ENCODE measurements at regions not wholly inside any gene's neighbourhood (a gene's known extent, or its start where the extent isn't known, plus 50 kb on each side); places are given as distances from the start of the nearest gene placed in this dataset.

- 2% methylated on average over 2 of the region's 2 CpGs for WGBS (ENCODE audit: insufficient coverage, low coverage, missing lambda C conversion rate)
Observed at GRCh38 chr7:125430013-125430412, 500.4 kb upstream of the POT1 start.

More at GRCh38 chr7:125430013-125430412, 500.4 kb upstream of the POT1 start:
- Histone ChIP-seq H3K27ac (ENCODE audit: extremely low read depth, low read depth, low read length) (no peak overlapping the region), H3K9ac (ENCODE audit: insufficient read depth in 1 of 2, low read depth in 2 of 2, low read length in 2 of 2) (no peak overlapping the region), H3K79me2 (ENCODE audit: control insufficient read depth, insufficient read depth, low read length) (no peaks in the 10 kb centered on the region), H3K4me1 (replicated peaks in 1 of 2; ENCODE audit: control insufficient read depth in 2 of 2, insufficient read depth in 2 of 2, low read length in 2 of 2) (no peaks in the 10 kb centered on the region), H3K4me2 (ENCODE audit: insufficient read depth, low read length) (no peak overlapping the region), H2AFZ (ENCODE audit: low read depth, low read length) (no peak overlapping the region), H4K20me1 (replicated peaks; ENCODE audit: control insufficient read depth, insufficient read depth, low read length) (no peaks in the 10 kb centered on the region), H3K9me3 (replicated peaks; ENCODE audit: control insufficient read depth, insufficient read depth, low read depth, low read length) (no peaks in the 10 kb centered on the region), H3K9me1 (ENCODE audit: control insufficient read depth, insufficient read depth, low read length) (no peaks in the 10 kb centered on the region), H3K27me3 (ENCODE audit: control insufficient read depth in 2 of 2, insufficient read depth in 2 of 2, low read length in 2 of 2) (no peaks in the 10 kb centered on the region), H3K4me3 (no peak overlapping the region), H3K36me3 (ENCODE audit: control insufficient read depth, insufficient read depth, low read length) (no peaks in the 10 kb centered on the region)
- no TSS peak for BruUV-seq (replicated peaks)
- CTCF ChIA-PET (ENCODE audit: low intra/inter-chr PET ratio), result no interaction called here
- in situ Hi-C loops (cut with MboI) (no loop called here), intact Hi-C loops (cut with micrococcal nuclease) (no loop called here)
- TF ChIP-seq CREM (IDR thresholded peaks at IDR 0.05; ENCODE audit: low read depth) (no peak), SREBF1 (IDR thresholded peaks at IDR 0.05; ENCODE audit: borderline replicate concordance, low read depth, low read length) (no peak), ZBTB8A (IDR thresholded peaks at IDR 0.05; ENCODE audit: partially characterized antibody) (no peak), KAT7 (CRISPR knock-in tag; IDR thresholded peaks at IDR 0.05; ENCODE audit: borderline replicate concordance) (no peak), CCAR2 (IDR thresholded peaks at IDR 0.05; ENCODE audit: low read depth, low read length) (no peak), TFAM (CRISPR knock-in tag; conservative IDR thresholded peaks at IDR 0.05) (no peak), POU5F1 (IDR thresholded peaks at IDR 0.05; ENCODE audit: borderline replicate concordance, low read depth, low read length, partially characterized antibody) (no peak), HMG20B (CRISPR knock-in tag; IDR thresholded peaks at IDR 0.05) (no peak), ARID3B (CRISPR knock-in tag; IDR thresholded peaks at IDR 0.05; ENCODE audit: borderline replicate concordance) (no peak), ELF1 (tag; IDR thresholded peaks at IDR 0.05) (no peak), GABPB1 (CRISPR knock-in tag; IDR thresholded peaks at IDR 0.05) (no peak), C11orf30 (IDR thresholded peaks at IDR 0.05; ENCODE audit: low read depth) (no peak), DLX4 (CRISPR knock-in tag; IDR thresholded peaks at IDR 0.05) (no peak), CBX2 (IDR thresholded peaks at IDR 0.05; ENCODE audit: insufficient read depth, low read length, poor library complexity, severe bottlenecking) (no peak), CBFB (CRISPR knock-in tag; IDR thresholded peaks at IDR 0.05) (no peak)
- POLR2A ChIA-PET, result no interaction called here
- FAIRE-seq, result no peak
- no peak for DNase-seq (ENCODE audit: extremely low read depth in 1 of 4, low spot score in 3 of 4)
- ATAC-seq, result no peak
